Stimulated activated CD4-positive, alpha-beta T cell treated with anti-CD3 and anti-CD28 coated beads, Interleukin-2, amount 100 ng/mL, for 4 hours (primary cell): ENCODE measurements at regions not wholly inside any gene's neighbourhood (a gene's known extent, or its start where the extent isn't known, plus 50 kb on each side); places are given as distances from the start of the nearest gene placed in this dataset.
"Not testable (repeated sequence)": the region's sequence is repeated elsewhere in the genome, so short reads cannot be mapped to it uniquely, and the experiment has no call there.

ENCODE experiments used
- DNase-seq: peaks from one replicate; pipeline ENCODE4 v3.0.0-alpha.2; 2020; ENCODE audit warnings: low read depth

DNA sequence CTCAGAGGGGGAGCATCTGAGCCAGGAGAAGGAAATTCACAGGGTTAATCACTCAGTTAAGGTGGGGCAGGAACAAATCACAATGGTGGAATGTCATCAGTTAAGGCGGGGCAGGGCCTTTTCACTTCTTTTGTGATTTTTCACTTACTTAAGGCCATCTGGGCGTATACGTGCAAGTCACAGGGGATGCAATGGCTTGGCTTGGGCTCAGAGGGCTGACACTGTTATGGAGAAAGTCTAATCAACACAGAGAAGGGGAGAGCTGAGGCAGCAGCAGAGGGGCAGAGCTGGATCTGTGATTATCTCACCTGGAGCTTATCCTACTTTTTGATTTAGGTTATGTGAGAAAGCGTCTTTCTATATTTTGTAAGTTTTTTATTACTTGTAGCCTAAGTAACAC, 350.1 kb downstream of the NSUN3 start:
- DNase-seq: not testable (repeated sequence)

DNA sequence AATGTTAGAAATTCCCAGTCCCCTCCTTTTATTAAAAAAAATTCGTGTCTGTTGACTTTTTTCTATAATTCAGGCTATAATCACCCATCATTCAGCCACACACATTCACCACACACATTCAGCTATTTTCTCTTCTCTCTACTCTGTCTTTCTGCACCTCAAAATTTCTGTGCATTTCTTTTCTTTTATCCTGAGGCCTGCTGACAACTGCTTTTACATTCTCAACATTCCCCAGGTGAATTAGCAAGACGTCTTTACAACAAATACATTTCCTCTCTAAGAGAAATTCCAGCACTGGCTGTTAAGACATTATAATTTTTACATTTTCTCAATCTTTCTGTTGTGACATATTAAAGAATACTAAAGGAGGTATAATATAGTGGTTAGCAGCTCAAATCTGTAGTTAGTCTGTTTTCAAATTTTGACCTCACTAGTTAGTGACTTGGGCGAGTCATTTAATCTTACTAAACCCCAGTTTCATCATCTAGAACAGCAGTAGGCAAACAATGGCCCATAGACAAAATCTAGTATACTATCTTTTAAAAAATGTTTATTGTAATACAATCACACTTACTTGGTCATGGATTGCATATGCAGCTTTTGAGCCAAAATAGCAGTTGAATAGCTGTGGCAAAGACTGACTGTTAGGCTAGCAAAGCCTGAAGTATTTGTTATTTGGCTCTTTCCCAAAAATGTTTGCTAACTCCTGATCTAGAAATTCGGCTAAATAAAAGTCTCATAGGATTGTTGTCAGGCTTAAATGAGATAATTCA, 350.7 kb downstream of the NSUN3 start:
- no peak for DNase-seq

DNA sequence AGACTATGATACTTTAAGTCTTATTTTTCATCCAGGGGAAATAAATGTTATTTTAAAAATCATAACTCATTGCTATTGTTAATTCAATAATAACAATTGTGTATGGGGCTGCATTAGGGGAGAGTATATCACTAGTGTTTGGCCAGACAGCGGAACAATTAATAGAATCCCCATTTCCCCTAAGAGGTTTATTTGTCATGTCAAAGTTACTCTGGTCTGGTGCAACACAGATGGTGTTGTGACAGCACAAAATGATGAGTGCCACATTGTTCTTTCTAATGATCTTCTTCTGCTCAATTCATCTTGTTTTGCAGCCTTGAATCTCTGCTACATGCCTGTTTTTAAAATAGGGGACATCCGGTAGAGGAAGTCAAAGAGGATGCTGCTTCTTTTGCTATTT, 351.6 kb downstream of the NSUN3 start:
- DNase-seq: no peak

DNA sequence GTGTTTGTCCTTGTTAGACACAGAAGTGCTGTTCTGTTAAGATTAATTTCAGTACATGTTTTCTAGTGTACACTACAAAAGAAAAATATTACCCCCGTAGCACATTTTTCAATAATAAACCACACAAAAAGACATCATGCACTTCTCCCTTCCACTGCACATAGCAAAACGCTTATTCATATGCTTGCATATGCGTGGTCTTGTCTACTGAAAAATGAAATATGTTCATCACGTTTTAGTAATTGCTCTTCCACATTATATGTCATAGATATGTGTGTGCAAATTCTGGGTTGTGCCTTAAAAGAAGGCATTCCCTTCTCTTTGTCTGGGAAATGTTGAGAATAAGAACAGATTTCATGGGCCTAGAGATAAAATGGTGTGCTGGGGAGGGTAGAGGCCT, 353.9 kb downstream of the NSUN3 start:
- DNase-seq: no peak

DNA sequence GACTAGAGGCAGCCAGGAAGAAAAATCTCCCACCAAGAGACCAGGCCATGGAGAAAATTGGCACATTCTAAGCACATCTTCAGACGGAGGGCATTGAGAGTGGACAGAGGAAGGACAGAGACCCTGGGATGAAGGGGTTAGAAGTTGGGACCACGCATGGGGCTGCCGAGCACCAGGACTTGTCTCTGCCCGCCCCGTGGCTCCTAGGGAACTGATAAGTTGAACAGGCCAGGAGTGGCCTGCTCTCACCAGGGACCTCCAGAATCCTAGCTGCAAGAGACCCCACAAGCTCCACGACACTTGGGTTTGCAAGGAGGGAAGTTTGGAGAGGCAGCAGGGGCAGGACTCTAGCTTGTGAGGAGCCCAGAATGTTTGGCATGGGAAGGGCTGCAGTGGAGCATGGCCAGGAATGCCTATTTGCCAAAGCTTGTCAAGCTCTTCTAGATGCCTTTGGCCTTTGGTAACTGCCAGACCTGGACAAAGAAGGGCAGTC, 355.1 kb downstream of the NSUN3 start:
- no peak for DNase-seq

DNA sequence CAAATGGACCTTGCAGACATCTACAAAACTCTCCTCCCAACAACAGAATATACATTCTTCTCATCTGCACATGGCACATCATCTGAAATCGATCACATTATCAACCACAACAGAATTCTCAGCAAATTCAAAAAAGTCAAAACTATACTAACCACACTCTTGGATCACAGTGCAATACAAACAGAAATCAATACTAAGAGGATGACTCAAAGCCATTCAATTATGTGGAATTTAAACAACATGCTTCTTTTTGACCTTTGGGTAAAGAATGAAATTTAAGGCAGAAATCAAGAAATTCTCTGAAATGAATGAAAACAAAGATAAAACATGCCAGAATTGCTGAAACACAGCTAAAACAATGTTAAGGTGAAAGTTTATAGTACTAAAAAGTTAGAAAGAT, 358.1 kb downstream of the NSUN3 start:
- DNase-seq: no peak

DNA sequence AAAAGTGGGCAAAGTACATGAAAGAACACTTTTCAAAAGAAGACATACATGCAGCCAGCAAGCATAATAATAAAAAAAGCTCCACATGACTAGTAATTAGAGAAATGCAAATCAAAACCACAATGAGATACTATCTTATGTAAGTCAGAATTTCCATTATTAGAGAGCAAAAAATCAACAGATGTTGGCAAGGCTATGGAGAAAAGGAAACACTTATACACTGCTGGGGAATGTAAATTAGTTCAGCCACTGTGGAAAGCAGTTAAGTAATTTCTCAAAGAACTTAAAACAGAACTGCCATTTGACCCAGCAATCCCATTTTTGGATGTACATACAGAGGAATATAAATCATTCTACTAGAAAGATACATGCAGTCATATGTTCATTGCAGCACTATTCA, 360.7 kb downstream of the NSUN3 start:
- DNase-seq: no peak

DNA sequence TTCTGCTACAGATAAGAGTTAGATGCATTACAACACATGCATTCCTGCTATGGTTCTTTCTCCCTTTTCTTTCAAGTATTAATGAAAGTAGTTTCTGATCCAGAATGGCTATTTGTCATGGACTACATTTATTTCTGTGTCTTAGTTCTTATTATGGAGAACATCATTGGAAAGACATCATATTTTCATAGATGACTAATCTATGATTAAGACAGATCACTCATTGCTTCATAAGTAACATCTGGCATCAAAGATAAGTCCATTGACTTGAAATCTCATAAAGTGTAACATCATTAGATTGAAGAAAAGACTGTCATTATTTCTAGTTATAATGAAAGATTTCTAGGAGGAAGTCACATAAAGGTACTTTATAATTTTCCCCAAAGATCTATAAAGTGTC, 366.7 kb downstream of the NSUN3 start:
- DNase-seq: no peak

DNA sequence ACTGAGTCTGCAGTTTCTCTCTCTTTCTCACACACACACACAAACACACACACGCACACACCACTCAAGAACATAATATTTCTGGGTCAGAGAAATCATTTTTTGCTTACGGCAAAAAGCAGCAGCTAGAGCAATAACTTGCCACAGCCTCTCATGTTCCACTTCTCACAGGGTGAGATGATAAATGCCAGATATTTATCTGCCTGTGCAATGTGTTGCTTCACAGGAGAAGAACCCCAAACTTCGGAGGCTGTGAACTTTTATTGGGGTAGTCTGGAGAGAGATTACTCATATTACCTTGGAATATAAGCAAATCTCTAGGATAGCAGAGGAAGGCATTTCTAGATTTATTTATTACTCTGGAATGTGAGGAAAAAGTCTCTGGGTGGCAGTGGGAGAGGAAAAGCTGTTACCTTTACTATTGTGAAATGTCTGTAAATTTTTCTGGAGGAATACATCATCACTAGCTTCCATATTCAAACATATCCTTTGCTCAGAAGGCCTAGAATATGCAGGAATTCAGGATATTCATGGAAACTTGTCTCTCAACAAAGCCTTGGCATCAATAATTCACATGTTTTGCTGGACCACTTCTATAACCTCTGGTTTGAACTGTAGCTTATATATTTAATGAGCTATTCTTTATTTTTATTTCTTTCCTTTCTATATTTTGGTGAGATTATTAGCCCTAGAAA, 369.2 kb downstream of the NSUN3 start:
- DNase-seq: no peak

DNA sequence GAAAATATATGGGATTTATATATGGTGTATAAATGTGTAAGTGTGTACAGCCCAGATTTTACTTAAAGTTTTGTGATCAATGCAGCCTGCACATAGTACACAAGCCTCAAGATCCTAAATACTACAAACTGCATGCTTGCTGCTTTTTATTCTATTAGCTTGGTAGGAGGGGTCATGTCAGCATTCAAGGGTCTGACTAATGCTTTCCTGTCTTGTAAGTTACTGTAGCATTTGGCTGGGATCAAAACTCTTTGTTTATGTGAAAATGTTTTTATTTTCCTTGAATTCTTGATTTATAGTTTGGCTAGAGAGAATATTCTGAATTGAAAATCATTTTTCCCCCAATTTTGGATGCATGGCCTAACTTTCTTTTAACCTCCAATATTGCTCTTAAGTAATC, 370.9 kb downstream of the NSUN3 start:
- DNase-seq: no peak

DNA sequence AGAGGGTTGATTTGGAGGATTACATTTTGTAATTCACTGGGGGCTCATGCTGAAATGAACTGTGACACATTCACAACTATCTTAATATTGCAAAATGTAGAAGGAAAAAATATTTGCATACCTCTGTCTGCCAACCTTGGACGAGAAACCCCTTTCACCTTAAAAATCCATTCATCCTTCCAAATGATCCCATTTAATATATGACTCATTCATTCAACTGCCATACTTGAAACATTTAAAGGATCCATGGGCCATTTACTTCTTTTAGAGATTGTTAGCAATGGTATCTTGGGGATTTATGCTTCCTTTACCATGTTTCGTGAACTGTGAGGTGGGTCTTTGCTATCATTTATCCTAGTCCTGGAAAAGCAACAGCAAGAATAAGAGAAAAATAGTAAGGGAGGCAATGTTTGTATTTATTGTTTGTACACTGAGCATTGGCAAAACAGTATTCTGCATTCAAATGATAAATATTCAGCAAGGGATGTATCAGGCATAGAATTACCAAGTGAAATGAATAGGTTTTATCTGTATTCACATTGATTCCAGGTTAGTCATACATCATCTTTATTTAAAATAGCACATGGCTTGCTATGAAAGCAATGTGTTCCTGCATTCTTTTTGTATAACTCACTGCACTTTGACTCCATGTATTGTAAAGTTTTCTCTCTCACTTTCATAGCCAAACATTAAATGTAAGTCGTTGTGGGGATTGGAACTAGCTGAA, 378.1 kb downstream of the NSUN3 start:
- no peak for DNase-seq

DNA sequence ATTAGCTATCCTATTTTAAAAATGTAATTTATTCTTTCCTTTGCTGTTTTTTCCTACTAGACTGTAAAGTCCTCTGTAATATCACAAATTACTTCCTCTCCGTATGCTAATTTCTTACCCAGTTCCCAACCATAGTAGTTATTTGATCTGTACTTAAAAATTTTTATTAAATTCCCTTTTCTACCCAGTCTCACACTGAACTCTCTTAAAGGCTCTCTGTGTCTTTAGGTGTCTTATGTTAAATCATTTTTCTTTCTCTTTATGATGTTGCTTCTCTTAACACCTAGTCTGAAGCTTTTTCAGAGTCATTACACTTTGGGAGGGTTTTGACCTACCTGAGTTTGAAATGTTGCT, 378.6 kb downstream of the NSUN3 start:
- no peak for DNase-seq

DNA sequence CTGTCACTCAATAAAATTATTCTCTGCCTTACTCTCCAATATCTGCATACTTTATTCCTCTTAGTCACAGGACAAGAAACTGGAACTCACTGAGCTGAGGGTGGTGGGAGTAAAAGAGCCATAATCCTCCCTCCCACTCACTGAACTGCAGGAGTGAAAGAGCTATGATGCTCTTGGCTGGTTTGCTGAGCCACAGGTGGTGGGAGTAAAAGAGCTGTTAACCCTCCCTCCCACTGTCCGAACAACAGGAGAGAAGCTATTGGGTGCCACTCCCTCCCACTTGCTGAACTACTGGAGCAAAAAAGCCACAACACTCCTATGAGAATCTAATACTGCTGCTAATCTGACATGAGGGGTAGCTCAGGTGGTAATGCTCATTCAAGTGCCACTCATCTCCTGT, 391.0 kb downstream of the NSUN3 start:
- no peak for DNase-seq

DNA sequence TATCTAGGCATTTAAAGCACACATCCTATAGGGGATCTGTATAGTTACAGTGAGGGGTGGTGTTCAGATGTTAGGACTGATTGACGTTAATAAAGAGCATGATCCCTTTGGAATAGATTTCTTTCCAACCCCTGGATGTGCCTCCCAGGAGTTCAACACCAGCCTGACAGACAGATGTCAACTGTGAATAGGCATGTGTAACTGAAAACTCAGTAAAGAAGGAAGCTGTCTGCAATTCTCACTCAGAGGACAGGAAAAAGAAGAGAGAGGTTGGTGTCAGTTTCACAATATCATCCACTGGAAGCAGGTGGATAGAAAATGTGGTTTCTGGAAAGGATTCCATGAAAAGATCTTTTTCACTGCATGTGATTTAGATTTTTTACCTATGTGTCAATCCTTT, 396.3 kb downstream of the NSUN3 start:
- DNase-seq: no peak

DNA sequence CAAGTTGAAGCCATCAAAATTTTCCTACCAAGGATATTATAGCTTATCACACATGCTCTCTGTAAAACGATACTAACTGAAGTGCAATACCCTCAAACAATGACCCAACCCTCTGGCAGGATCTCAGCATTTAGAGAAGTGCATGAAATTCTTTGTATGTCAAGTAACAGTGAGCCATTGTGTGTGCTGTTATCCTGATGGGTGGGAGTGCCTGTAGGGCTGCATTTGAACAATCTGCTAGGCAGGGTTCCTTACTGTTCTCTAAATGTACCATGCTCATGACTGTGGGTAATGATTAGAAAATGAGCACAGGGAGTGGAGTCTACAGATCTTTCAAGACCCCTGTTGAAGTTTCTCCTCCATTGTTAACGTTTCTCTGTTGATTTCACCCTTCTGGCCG, 398.1 kb downstream of the NSUN3 start:
- no peak for DNase-seq

DNA sequence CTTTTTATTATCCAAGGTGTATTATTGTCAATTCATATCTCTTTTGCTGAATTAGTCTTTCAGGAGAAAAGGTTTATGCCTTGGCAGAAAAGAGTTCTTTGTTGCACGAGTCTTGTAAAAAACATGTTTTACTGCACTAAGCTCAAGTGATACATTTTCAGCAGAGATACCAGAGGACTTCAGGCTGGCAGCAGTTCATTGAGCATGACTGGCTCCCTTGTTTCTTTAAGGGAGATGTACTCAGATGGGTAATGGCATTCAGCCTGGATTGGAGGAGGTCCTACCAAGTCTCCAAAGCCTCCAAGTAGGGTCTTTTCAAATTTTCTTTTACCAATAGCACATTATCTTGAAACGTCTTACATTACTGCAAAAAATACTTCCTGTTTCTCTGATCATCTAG, 400.1 kb downstream of the NSUN3 start:
- DNase-seq: no peak

DNA sequence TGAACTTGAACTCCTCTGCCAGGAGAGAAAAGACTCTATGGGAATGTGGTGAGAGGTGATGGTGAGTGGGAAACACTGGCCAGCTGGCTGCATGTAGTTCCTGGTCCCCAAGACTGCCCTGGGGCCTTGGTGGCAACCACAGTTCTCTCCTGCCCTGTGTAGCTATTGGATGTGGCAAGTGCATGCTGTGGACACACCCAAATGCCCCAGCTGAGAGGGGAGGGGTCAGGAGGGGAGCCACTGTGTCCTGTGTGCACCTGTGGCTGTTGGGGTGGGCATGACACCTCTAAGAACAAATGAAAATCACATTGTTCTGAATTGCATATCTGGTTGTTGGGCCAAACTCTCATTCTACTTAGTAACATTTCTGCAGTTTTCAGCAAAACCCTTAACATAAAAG, 409.6 kb downstream of the NSUN3 start:
- no peak for DNase-seq

DNA sequence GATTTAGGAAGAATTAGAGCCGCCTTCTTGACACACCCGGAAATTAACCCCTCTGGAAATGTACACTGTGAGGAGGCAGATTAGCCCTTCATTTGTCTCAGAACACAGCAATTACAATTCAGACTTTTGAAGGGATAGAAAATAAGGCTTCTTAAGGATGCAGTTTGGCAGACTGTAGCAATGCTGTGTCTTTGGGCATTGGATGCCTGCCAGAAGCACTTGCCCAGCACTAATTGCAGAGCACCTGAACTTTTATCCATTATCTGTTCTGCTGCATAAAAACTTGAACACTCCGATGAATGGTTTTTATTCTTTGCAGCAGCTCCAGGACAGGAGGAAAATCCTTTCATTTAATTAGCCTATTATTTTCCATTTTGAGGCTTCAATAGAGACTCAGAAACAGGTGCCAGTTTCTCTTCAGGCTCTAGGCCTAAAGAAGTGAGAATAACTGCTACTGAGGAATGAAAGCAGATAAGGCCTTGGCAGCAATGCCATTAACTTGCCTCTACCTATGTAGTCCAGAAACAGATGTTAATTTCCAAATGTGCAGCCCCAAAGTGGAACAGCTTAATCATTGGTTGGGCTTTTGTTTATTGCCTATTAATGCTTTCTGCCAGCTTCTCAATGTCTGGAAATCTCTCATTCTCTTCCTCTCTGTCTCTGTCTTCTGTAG, 418.5 kb downstream of the NSUN3 start:
- DNase-seq: no peak

DNA sequence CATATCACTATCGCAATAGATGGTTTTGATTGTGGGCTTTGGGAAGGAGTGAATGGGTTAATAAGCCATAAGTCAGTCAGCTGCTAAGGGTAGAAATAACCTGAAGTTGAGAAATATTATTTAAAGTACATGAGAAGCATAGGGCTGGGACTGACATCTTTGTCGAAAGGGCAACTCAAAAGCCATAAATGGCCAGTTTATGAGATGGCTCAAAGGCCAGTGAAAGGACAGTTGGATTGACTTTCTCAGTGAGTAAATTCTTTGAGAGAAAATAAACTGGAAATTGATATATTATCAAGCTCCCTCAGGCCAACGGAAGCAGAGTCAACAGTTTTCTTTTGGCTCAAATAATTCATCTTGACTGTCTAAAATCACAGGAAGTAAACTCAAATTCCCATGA, 419.8 kb downstream of the NSUN3 start:
- no peak for DNase-seq

DNA sequence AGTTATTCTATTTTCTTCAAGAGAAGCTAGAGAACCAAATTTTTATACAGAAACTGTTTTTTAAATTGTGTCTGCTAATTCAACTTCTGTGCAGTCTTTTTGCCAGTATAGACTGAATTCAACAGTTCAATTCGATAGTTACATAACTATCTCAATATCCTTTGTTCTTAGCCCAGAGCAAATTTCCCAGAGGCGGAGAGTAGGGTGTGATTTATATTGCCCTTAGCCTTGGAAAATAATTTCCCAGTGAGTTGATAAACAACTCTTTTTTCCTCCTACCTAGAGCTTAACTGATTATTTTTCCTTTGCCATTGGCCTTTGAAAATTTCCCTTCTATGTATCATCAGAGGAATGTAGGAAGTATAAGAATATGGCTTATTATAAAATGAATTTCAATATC, 420.5 kb downstream of the NSUN3 start:
- no peak for DNase-seq

DNA sequence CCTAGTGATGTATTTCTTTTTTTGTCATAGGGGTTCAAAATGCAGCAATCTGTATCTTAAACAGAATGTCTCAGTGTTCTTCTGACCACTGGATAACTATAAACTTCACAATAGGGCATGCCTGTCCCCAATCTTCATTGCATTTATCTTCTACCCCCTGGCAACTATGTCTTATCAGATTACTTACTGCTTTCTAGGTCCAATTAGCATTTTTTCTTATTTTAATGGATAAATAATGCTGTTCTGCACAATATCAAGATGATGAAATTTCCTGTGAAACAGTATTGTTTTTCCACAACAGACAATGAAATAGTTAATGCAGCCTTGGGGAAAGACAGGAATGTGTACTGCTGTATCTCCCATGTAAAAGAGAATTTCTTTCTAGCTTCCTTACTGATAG, 432.1 kb downstream of the NSUN3 start:
- no peak for DNase-seq

DNA sequence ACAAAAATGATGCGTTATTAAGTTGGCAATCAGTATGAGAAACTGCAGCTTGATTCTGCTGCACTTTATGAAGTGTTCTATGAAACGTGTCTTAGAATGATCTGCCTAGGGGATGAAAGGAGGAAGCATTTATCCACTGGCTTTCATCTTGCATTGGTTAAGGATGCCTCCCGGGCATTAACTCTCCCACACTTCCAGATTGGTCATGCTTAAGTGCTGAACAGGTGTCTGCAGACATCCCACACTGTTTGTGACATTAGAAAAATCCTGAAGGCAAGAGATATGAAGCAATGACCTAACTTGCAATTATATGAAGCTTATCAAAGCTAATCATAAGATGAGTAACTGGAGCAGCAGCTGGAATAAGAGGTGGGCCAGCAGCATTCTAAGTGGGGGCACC, 437.3 kb downstream of the NSUN3 start:
- DNase-seq: no peak

DNA sequence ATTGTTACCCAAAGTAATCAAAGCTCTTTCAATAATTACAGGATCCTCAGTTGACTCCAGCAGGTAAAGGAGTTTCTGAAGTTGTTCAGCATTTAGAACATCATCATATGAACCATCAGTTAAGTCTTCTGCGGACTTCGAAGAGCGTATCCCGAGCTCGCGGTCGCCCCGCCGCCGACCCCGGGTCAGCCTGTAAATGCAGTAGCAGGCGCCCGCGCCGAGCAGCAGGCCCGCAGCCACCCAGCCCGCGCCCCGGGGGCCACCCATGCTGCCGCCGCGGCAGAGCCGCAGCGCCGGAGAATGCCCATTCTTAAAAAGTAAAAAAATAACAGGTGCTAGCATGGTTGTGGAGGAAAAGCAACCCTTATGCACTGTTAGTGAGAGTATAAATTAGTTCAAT, 444.5 kb downstream of the NSUN3 start:
- DNase-seq: not testable (repeated sequence)
